DOHH2 (cell line): ENCODE measurements at regions not wholly inside any gene's neighbourhood (a gene's known extent, or its start where the extent isn't known, plus 50 kb on each side); places are given as distances from the start of the nearest gene placed in this dataset.

ENCODE experiments used
- EZH2phosphoT487 ChIP-seq: fragments of 200-600 bp; sonication (generic); IDR thresholded peaks from 2 replicates; pipeline ENCODE4 v1.6.1; 2017; ENCODE audit warnings: borderline replicate concordance, mild to moderate bottlenecking, antibody characterized with exemption, low read length, moderate library complexity, mixed read lengths
- TF ChIP-seq, protein P1 (sequence below): fragments of 200-600 bp; sonication (generic); IDR thresholded peaks from one replicate; pipeline ENCODE4 v1.5.1; 2014; ENCODE audit warnings: antibody characterized with exemption, mild to moderate bottlenecking, low read depth, low read length; ENCODE audit not compliant: poor library complexity, severe bottlenecking

DNA sequence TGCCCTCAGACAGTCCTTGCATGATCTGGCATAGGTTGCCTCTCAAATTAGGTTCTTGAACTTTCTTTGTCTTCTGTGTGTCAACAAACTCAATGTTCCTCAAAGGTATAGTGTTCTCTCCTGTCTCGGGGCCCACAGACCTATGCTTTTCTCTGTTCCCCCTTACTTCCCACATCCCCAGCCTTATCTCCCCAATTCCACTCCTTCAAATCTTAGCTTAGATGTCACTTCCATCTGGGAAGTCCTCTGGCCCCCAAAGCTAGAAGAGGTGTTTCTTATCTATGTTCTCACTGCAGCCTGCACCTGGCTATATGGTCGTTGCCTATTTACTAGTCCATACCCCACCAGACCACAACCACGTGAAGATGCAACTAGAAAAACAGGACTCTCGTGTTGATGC is 134.6 kb upstream of the MYCN start:
- TF ChIP-seq EZH2phosphoT487 = no peak
- TF ChIP-seq, protein P1, sequence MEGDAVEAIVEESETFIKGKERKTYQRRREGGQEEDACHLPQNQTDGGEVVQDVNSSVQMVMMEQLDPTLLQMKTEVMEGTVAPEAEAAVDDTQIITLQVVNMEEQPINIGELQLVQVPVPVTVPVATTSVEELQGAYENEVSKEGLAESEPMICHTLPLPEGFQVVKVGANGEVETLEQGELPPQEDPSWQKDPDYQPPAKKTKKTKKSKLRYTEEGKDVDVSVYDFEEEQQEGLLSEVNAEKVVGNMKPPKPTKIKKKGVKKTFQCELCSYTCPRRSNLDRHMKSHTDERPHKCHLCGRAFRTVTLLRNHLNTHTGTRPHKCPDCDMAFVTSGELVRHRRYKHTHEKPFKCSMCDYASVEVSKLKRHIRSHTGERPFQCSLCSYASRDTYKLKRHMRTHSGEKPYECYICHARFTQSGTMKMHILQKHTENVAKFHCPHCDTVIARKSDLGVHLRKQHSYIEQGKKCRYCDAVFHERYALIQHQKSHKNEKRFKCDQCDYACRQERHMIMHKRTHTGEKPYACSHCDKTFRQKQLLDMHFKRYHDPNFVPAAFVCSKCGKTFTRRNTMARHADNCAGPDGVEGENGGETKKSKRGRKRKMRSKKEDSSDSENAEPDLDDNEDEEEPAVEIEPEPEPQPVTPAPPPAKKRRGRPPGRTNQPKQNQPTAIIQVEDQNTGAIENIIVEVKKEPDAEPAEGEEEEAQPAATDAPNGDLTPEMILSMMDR = no peak
